GM12891 (cell line): ENCODE measurements at regions not wholly inside any gene's neighbourhood (a gene's known extent, or its start where the extent isn't known, plus 50 kb on each side); places are given as distances from the start of the nearest gene placed in this dataset.

Experiments used
- POLR2A ChIP-seq: IDR thresholded peaks from 2 replicates; pipeline ENCODE4 v1.6.1; 2011; ENCODE audit warnings: low read depth, low read length, control low read depth
- POLR2AphosphoS5 ChIP-seq: IDR thresholded peaks from 2 replicates; pipeline ENCODE4 v1.6.1; 2011; ENCODE audit warnings: low read depth, low read length, control low read depth
- POU2F2 ChIP-seq: IDR thresholded peaks from 2 replicates; pipeline ENCODE4 v1.6.1; 2011; ENCODE audit warnings: low read depth, mild to moderate bottlenecking, control low read depth, low read length, moderate library complexity
- SPI1 ChIP-seq: IDR thresholded peaks from 2 replicates; pipeline ENCODE4 v1.6.1; 2011; ENCODE audit warnings: low read depth, low read length, control low read depth
- TAF1 ChIP-seq: IDR thresholded peaks from 2 replicates; pipeline ENCODE4 v1.6.1; 2011; ENCODE audit warnings: low read depth, low read length, control low read depth

GRCh38 chr7:10101351-10101750, 872.3 kb upstream of the PHF14 start:
- TF ChIP-seq POLR2A (no peak), POLR2AphosphoS5 (no peak), TAF1 (no peak), POU2F2 (no peak), SPI1 (no peak)
